ENCODE measurements at regions not wholly inside any gene's neighbourhood (a gene's known extent, or its start where the extent isn't known, plus 50 kb on each side); places are given as distances from the start of the nearest gene placed in this dataset.

GRCh38 chr13:68027306-68027705, 797.2 kb upstream of the PCDH9 start:
- POLR2A ChIA-PET: interaction anchor here (0.6 kb wide), 1 partner anchor 30 kb away, joined by 4 read pairs; no protein-coding TSS in a partner anchor
- no peak for TF ChIP-seq REST (IDR thresholded peaks at IDR 0.05; ENCODE audit: insufficient read depth in 1 of 2, low read depth in 2 of 2, low read length in 1 of 2)
- CTCF ChIA-PET: interaction anchor here (0.6 kb wide), 1 partner anchor 14 kb away, joined by 3 read pairs; no protein-coding TSS in a partner anchor
- Histone ChIP-seq H3K9me3 (ENCODE audit: control insufficient read depth, insufficient read depth, low read depth, low read length) (no peaks in the 10 kb centered on the region), H3K27ac (ENCODE audit: low read length) (no peak overlapping the region), H3K4me3 (ENCODE audit: low read depth in 2 of 2, low read length in 2 of 2) (no peak overlapping the region), H3K4me1 (ENCODE audit: control insufficient read depth, insufficient read depth, low read length) (no peaks in the 10 kb centered on the region), H3K27me3 (ENCODE audit: control insufficient read depth, insufficient read depth, low read length) (no peaks in the 10 kb centered on the region), H3K36me3 (ENCODE audit: control insufficient read depth, insufficient read depth, low read length) (no peaks in the 10 kb centered on the region)
- no TSS peak for BruUV-seq (replicated peaks)
- intact Hi-C loops (cut with micrococcal nuclease; ENCODE audit: unreplicated experiment) (no loop called here), in situ Hi-C loops (cut with HindIII; ENCODE audit: low pct_unique_long_range_greater_than_20kb, low sequenced_read_pairs) (no loop called here)
- DNase-seq (ENCODE audit: low read depth, low spot score) (no peak), ATAC-seq (no peak)

GRCh38 chr13:68026077-68026476, 795.9 kb upstream of the PCDH9 start:
- H3K9me3 ChIP-seq (ENCODE audit: control insufficient read depth, insufficient read depth, low read depth, low read length): no peaks in the 10 kb centered on the region
- CTCF ChIA-PET: no interaction called here
- no peaks in the 10 kb centered on the region for H3K4me1 ChIP-seq (ENCODE audit: control insufficient read depth, insufficient read depth, low read length)
- intact Hi-C loops (cut with micrococcal nuclease; ENCODE audit: unreplicated experiment) (no loop called here), in situ Hi-C loops (cut with HindIII; ENCODE audit: low pct_unique_long_range_greater_than_20kb, low sequenced_read_pairs) (no loop called here)
- no TSS peak for BruUV-seq (replicated peaks)
- no peak overlapping the region for H3K4me3 ChIP-seq (ENCODE audit: low read depth in 2 of 2, low read length in 2 of 2)
- TF ChIP-seq REST (IDR thresholded peaks at IDR 0.05; ENCODE audit: insufficient read depth in 1 of 2, low read depth in 2 of 2, low read length in 1 of 2) (no peak), POLR2AphosphoS5 (IDR thresholded peaks at IDR 0.05; ENCODE audit: low read depth, low read length) (no peak), SIN3A (IDR thresholded peaks at IDR 0.05; ENCODE audit: borderline replicate concordance, insufficient read depth, low read depth, low read length) (no peak), TCF7L2 (IDR thresholded peaks at IDR 0.05; ENCODE audit: low read depth, low read length) (no peak), CTCF (IDR thresholded peaks at IDR 0.05) (no peak)
- POLR2A ChIA-PET: no interaction called here
- no peaks in the 10 kb centered on the region for H3K27me3 ChIP-seq (ENCODE audit: control insufficient read depth, insufficient read depth, low read length)
- H3K36me3 ChIP-seq (ENCODE audit: control insufficient read depth, insufficient read depth, low read length): no peaks in the 10 kb centered on the region
- ATAC-seq (no peak), DNase-seq (ENCODE audit: low read depth, low spot score) (no peak)
- no peak overlapping the region for H3K27ac ChIP-seq (ENCODE audit: low read length)
